Hepatocyte (in vitro differentiated cells): ENCODE measurements at regions not wholly inside any gene's neighbourhood (a gene's known extent, or its start where the extent isn't known, plus 50 kb on each side); places are given as distances from the start of the nearest gene placed in this dataset.

Experiments
- EZH2 ChIP-seq: fragments of 200-600 bp; sonication (generic); IDR thresholded peaks from 2 replicates; pipeline ENCODE4 v1.6.1; 2016; ENCODE audit warnings: antibody characterized with exemption, mild to moderate bottlenecking, borderline replicate concordance
- EZH2phosphoT487 ChIP-seq: fragments of 200-600 bp; sonication (generic); IDR thresholded peaks from one replicate; pipeline ENCODE4 v1.6.1; 2018; ENCODE audit warnings: antibody characterized with exemption, mild to moderate bottlenecking, low read depth, moderate library complexity; ENCODE audit not compliant: unreplicated experiment, severe bottlenecking
- TF ChIP-seq, protein P1 (sequence below): fragments of 200-600 bp; sonication (generic); IDR thresholded peaks from 2 replicates; pipeline ENCODE4 v1.5.1; 2016; ENCODE audit warnings: antibody characterized with exemption, mild to moderate bottlenecking; ENCODE audit not compliant: poor library complexity

DNA sequence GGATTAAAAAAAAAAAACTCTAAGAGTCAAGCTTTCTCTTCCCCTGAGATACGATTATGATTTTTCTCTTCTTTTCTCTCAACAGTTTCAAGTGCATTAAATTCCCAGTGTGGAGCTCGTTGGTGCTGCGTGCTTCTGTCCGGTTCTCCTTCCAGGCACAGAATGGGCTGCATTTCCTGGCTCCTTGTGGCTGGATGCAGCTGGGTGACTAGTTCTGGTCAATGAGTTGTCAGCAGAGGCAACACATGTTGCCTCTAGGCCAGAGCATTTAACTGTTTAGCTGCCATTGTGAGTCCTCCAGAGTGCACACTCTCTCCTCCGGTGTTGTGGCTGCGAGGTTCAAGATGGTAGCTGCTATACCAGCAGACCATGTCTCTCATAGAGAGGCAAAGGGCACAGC lies 312.9 kb downstream of the RRAGC start:
- TF ChIP-seq, protein P1, sequence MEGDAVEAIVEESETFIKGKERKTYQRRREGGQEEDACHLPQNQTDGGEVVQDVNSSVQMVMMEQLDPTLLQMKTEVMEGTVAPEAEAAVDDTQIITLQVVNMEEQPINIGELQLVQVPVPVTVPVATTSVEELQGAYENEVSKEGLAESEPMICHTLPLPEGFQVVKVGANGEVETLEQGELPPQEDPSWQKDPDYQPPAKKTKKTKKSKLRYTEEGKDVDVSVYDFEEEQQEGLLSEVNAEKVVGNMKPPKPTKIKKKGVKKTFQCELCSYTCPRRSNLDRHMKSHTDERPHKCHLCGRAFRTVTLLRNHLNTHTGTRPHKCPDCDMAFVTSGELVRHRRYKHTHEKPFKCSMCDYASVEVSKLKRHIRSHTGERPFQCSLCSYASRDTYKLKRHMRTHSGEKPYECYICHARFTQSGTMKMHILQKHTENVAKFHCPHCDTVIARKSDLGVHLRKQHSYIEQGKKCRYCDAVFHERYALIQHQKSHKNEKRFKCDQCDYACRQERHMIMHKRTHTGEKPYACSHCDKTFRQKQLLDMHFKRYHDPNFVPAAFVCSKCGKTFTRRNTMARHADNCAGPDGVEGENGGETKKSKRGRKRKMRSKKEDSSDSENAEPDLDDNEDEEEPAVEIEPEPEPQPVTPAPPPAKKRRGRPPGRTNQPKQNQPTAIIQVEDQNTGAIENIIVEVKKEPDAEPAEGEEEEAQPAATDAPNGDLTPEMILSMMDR = no peak
- TF ChIP-seq EZH2 (no peak), EZH2phosphoT487 (no peak)
